HK-2 (cell line): ENCODE measurements at regions not wholly inside any gene's neighbourhood (a gene's known extent, or its start where the extent isn't known, plus 50 kb on each side); places are given as distances from the start of the nearest gene placed in this dataset.
"Not testable (repeated sequence)": the region's sequence is repeated elsewhere in the genome, so short reads cannot be mapped to it uniquely, and the experiment has no call there.

ENCODE experiments used
- DNase-seq: peaks from one replicate; pipeline ENCODE4 v3.0.0-alpha.2; 2018; ENCODE audit not compliant: unreplicated experiment

DNA sequence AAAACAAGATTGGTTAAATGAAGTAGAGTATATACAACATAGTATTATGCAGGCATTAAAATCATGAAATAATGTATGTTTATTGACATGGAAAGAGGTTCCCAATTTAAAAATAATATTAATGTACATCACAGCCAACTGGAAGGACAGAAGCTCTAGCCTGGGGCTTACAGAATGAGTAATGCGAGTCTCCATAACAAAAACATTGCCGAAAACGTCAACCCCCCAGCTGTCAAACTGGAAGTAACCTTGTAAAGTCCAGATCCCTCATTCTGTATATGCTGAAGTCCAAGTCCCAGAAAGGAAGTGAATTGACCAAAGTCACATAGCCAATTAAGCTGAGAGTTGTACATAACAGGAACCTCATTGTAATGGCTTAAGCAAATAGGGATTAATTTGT, 128.7 kb upstream of the ECI2 start:
- DNase-seq = no peak

DNA sequence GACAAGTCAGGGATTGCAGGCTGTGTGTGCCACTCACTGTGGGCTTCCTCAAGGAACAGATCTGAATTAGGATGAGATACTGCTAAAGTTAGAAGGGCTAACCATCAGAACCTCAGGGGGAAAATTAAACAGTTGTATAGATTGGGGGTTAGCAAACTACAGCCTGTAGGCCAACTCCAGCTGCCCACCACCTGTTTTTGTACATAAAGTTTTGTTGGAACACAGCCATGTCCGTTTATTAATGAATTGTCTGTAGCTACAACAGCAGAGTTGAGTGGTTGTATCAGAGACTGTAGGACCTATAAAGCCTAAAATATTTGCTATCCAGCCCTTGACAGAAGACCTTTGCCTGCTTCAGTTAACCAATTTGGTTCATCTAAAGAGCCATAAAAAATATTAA, 127.2 kb upstream of the ECI2 start:
- no peak for DNase-seq

- no peak for DNase-seq
Measured at GRCh38 chr6:4259391-4259790, 124.0 kb upstream of the ECI2 start.

- DNase-seq = no peak
Measured at GRCh38 chr6:4258733-4259132, 123.4 kb upstream of the ECI2 start.

GRCh38 chr6:4256969-4257368, 121.6 kb upstream of the ECI2 start:
- DNase-seq = no peak

- DNase-seq = no peak
Measured at GRCh38 chr6:4253604-4254231, 118.3 kb upstream of the ECI2 start.

GRCh38 chr6:4252445-4252844, 117.1 kb upstream of the ECI2 start:
- DNase-seq = not testable (repeated sequence)

- no peak for DNase-seq
Measured at GRCh38 chr6:4250645-4251044, 115.3 kb upstream of the ECI2 start.

- not testable (repeated sequence) for DNase-seq
Measured at GRCh38 chr6:4243832-4244231, 108.5 kb upstream of the ECI2 start.

- no peak for DNase-seq
Measured at GRCh38 chr6:4243237-4243636, 107.9 kb upstream of the ECI2 start.

DNA sequence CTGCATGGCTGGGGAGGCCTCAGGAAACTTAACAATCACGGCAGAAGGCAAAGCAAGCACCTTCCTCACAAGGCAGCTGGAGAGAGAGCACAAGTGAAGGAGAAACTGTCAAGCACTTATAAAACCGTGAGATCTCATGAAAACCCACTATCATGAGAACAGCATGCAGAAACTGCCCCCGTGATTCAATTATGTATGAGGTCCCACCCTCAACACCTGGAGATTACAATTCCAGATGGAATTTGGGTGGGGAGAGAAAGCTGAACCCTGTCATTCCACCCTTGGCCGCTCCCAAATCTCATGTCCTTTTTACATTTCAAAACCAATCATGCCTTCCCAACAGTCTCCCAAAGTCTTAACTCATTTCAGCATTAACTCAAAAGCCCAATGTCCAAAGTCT, 107.2 kb upstream of the ECI2 start:
- DNase-seq = no peak

- no peak for DNase-seq
Measured at GRCh38 chr6:4240148-4240547, 104.8 kb upstream of the ECI2 start.

DNA sequence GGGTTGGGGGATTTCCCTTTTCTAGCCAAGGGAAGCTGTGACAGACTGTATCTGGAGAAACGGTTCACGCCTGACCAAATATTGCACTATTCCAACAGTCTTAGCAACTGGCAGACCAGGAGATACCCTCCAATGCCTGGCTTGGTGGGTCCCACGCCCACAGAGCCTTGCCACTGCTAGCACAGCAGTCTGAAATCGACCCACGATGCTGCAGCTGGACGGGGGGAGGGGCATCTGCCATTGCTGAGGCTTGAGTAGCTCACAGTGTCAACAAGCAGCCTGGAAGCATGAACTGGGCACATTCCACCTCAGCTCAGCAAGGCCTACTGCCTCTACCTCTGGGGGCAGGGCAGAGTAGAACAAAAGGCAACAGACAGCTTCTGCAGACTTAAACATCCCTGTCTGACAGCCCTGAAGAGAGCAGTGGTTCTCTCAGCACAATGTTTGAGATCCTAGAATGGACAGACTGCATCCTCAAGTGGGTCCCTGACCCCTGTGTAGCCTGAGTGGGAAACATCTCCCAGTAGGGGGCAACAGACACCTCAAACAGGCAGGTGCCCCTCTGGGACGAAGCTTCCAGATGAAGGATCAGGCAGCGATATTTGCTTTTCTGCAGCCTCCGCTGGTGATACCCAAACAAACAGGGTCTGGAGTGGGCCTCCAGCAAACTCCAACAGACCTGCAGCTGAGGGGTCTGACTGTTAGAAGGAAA, 89.9 kb upstream of the ECI2 start:
- DNase-seq = no peak

DNA sequence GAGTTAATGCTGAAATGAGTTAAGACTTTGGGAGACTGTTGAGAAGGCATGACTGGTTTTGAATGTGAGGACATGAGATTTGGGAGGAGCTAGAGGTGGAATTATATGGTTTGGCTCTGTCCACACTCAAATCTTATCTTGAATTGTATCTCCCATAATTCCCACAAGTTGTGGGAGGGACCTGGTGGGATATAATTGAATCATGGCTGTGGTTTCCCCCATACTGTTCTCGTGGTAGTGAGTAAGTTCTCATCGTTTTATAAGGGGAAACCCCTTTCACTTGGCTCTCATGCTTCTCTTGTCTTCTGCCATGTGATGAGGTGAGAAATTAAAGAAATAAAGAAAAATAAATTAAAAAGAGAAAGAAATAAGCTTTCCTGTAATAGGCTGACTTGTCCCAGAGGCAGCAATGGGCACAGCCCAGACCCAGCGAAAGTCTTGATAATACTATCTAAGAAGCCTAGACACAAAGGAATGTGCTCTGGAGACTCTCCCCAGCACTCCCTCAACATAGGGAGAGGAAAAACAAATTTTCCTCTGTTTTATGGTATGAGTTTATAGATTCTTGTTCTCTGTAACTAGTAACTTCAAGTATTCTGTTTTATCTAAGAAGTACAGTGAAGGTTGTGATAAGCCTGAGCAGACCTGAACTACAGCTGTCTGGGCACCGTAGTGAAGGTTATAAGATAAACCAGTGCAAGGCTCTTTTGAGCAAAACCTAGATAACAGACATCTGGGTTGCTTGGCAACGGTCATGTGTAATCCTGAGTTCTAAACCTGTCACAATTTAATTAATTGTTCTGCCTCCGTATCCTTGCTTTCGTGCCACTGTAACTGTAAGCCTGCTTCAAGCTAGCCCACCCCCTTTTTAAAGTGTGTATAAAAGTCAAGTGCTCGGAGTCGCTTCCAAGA, 88.9 kb upstream of the ECI2 start:
- no peak for DNase-seq

- no peak for DNase-seq
Measured at GRCh38 chr6:4220558-4220957, 85.2 kb upstream of the ECI2 start.

DNA sequence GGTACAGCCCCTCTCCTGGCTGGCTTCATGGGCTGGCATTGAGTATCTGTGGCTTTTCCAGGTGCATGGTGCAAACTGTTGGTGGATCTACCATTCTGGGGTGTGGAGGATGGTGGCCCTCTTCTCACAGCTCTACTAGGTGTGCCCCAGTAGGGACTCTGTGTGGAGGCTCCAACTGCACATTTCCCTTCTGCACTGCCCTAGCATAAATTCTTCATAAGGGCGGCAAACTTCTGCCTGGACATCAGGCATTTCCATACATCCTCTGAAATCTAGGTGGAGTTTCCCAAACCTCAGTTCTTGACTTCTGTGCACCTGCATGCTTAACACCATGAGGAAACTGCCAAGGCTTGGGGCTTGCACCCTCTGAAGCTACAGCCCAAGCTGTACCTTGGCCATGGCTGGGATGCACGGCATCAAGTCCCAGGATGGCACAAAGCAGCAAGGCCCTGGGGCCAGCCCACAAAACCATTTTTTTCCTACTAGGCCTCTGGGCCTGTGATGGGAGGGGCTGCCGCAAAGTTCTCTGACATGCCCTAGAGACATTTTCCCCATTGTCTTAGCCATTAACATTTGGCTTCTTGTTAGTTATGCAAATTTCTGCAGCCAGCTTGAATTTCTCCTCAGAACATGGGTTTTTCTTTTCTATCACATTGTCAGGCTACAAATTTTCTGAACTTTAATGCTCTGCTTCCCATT, 83.4 kb upstream of the ECI2 start:
- DNase-seq = not testable (repeated sequence)

DNA sequence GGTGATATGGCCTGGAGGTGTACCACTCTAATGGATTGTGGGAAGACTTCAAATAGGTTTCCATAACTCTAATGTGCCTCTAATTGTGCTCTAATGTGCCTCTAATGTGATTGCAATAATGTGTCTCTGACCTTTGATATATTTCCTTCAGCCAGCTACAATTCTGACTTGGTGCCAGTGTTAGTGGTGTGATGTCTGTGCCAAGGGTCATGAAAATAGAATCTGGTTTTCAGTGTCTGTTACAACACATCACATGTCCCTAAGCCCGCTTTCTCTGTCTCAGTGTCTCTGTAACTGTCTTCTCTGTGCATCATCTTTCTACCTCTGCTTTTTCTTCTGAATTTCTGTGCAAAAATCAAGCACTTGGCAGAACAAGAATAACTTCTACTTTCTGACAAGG, 77.2 kb upstream of the ECI2 start:
- no peak for DNase-seq

DNA sequence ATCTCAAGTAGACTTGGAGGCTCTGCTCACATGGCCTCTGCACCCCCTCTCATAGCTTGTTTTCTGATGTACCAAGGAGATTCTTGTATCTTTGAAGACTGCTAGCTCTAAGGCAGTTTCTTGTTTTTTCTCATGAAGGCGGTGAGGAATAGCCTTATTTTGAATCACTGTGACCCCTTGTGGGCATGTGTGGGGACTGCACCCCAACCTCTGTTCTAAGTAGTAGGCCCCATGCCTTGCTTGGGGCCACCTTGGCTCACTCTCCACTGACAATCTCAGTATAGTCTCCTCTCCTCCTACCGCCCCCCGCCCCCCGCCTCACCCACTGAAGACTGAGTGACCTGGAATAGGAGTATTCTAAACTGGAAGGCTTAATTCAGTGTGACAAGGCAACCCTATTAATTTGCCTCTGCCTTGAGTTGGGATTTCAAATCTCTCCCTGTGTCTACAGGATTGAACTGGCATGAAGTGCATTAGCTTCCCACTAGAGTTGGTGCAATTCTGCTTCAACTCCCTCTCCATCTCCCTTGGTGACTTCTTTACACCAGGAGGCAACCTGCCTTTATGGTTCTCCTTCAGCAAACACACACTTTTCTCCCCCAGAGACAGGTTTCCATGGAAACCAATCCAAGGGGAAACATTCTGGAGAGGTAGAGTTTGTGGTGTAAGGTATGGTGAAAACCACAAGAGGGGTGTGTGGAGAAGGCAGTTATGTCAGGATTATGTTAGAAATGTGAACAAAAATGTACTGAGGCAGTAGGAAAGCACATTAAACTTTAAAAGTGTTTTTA, 75.4 kb upstream of the ECI2 start:
- peak; percentile 29 for DNase-seq

DNA sequence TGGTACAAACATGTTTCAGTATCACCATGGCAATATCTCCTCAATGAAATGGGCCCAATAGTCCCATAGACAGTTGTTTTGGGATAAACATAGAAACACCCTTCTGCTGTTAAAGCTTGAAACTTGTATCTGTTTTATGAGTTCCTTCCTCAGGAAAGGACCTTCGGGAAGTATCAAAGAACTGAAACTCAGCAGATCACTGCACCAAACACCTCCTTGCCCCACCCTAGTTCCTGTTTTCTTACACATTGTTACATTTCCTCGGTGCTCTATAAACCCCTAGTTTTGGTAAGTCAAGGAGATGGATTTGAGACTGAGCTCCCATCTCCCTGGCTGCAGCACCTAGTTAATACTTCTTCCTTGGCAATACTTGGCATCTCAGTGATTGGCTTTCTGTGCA, 73.8 kb upstream of the ECI2 start:
- no peak for DNase-seq

DNA sequence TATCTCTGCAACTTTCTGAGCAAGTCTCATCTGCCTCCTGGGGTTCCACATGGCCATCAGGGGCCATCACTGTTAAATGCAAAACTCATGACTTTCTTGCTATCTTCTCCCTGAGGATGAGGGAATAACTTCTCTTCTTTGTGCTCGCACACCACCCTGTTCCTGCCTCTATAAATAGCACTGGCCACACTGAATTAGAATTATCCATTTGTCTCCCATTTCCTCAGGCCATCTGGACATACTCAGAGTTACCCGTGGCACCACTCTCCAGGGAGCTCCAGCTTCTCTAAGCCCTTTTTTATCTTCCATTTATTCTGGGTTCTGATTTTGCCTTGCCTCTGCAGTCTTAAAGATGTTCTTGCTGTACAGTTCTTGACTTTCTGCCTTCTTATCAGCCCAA, 72.8 kb upstream of the ECI2 start:
- DNase-seq = no peak
